GM06990 (cell line): ENCODE measurements at regions not wholly inside any gene's neighbourhood (a gene's known extent, or its start where the extent isn't known, plus 50 kb on each side); places are given as distances from the start of the nearest gene placed in this dataset.
"Not testable (repeated sequence)": the region's sequence is repeated elsewhere in the genome, so short reads cannot be mapped to it uniquely, and the experiment has no call there.

ENCODE experiments used
- DNase-seq: peaks from one replicate; pipeline ENCODE4 v3.0.0-alpha.2; 2011; ENCODE audit not compliant: insufficient read length; ENCODE audit errors: extremely low read depth
- H3K27me3 ChIP-seq: replicated peaks from 2 replicates; pipeline ENCODE4 v1.6.0; 2011; ENCODE audit warnings: low read length; ENCODE audit not compliant: control insufficient read depth, insufficient read depth
- H3K36me3 ChIP-seq: 2 replicates; pipeline ENCODE4 v1.5.1; 2011; ENCODE audit warnings: low read length; ENCODE audit not compliant: control insufficient read depth, insufficient read depth
- H3K4me3 ChIP-seq: replicated peaks from 2 replicates; pipeline ENCODE4 v1.5.1; 2011; ENCODE audit warnings: low read depth, mild to moderate bottlenecking, control low read depth, low read length
- TF ChIP-seq, protein P1 (sequence below): IDR thresholded peaks from 2 replicates; pipeline ENCODE4 v1.5.1; 2011; ENCODE audit warnings: low read length, control low read depth, mild to moderate bottlenecking, inconsistent platforms; ENCODE audit not compliant: insufficient read depth, poor library complexity, severe bottlenecking

GRCh38 chr2:221895366-221896121, 323.4 kb upstream of the EPHA4 start:
- TF ChIP-seq, protein P1, sequence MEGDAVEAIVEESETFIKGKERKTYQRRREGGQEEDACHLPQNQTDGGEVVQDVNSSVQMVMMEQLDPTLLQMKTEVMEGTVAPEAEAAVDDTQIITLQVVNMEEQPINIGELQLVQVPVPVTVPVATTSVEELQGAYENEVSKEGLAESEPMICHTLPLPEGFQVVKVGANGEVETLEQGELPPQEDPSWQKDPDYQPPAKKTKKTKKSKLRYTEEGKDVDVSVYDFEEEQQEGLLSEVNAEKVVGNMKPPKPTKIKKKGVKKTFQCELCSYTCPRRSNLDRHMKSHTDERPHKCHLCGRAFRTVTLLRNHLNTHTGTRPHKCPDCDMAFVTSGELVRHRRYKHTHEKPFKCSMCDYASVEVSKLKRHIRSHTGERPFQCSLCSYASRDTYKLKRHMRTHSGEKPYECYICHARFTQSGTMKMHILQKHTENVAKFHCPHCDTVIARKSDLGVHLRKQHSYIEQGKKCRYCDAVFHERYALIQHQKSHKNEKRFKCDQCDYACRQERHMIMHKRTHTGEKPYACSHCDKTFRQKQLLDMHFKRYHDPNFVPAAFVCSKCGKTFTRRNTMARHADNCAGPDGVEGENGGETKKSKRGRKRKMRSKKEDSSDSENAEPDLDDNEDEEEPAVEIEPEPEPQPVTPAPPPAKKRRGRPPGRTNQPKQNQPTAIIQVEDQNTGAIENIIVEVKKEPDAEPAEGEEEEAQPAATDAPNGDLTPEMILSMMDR: no peak
- Histone ChIP-seq H3K4me3 (no peak overlapping the region), H3K36me3 (no peaks in the 10 kb centered on the region), H3K27me3 (no peaks in the 10 kb centered on the region)
- no peak for DNase-seq

DNA sequence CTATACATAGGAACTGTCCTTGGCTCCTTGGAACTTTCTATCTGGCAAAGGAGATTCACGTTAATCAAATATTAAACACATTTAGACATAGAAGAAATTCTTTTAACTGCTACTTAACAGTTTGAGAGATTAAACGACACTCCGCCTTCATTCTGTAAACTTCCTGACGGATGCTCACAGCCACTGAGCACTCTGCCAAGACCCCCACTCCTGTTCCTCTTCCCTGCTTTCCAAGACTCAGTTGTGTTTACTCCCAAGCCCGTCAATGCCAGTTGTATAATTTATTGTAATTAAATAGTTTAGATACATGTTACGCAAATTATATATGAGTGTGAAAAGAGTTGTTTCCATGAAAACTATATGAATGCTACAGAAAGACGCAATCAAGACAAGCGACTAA, 321.4 kb upstream of the EPHA4 start:
- H3K4me3 ChIP-seq: no peak overlapping the region
- H3K27me3 ChIP-seq: no peaks in the 10 kb centered on the region
- H3K36me3 ChIP-seq: no peaks in the 10 kb centered on the region
- TF ChIP-seq, protein P1: no peak
- no peak for DNase-seq

- not testable (repeated sequence) for H3K36me3 ChIP-seq, DNase-seq, H3K27me3 ChIP-seq, H3K4me3 ChIP-seq
Observed at GRCh38 chr2:221892006-221892405, 319.9 kb upstream of the EPHA4 start.

DNA sequence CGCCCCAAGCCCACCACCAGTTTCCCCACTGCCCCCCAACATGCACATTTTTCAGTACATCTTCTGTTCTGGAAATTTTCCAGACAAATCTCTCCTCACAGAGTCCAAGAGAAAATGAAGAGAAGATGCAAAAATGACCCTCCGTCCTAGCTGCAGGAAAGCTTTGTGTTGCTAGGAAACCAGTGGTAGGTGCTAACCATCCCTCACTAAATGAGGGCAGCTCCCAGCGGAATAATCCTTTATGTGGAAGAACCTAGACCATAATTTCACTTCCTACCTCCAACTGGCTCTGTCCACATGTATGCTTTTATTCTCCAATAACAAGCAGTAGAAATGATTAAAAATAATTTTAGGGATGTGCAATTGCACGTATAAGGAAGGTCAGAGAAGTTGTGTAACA, 311.9 kb upstream of the EPHA4 start:
- TF ChIP-seq, protein P1: no peak
- Histone ChIP-seq H3K36me3 (no peaks in the 10 kb centered on the region), H3K4me3 (no peak overlapping the region), H3K27me3 (no peaks in the 10 kb centered on the region; the same call in 1 of the 2 replicates)
- DNase-seq: no peak

GRCh38 chr2:221876016-221876415, 303.9 kb upstream of the EPHA4 start:
- Histone ChIP-seq H3K27me3 (no peaks in the 10 kb centered on the region), H3K36me3 (no peaks in the 10 kb centered on the region), H3K4me3 (no peak overlapping the region)
- TF ChIP-seq, protein P1: no peak
- no peak for DNase-seq

DNA sequence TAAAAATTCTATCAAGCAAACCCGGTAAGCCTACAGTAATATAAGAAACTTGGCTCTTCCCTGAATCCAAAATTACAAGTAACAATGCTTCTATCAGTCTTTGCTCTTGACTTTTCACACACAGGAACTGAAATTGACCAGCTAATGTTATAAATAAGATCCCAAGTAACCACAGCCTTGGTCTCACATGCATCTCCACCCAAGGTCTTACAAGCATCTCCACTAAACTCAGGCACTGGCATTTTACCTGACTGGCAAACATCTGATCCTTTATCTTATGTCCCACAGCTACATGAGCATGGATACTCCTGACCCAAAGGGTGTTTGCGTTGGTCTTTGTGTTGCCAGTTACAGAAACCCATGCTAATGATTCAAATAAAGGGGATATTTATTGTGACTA, 302.3 kb upstream of the EPHA4 start:
- DNase-seq: no peak
- TF ChIP-seq, protein P1: no peak
- H3K27me3 ChIP-seq: no peaks in the 10 kb centered on the region
- no peak overlapping the region for H3K4me3 ChIP-seq
- H3K36me3 ChIP-seq: no peaks in the 10 kb centered on the region
